K562 (cell line): ENCODE measurements at regions not wholly inside any gene's neighbourhood (a gene's known extent, or its start where the extent isn't known, plus 50 kb on each side); places are given as distances from the start of the nearest gene placed in this dataset.

ENCODE experiments used
- ATAC-seq: fragments of 200-7000 bp; cut with Tn5 transposase; 3 replicates; pipeline ENCODE4 v1.9.1; 2020; ENCODE audit warnings: moderate library complexity
- BruUV-seq: library from RNA; stranded (reverse); fragments of 400-500 nt; replicated peaks from 2 replicates; lab custom pipeline; 2021; lab: Mats Ljungman, UMichigan
- CTCF ChIA-PET: fragments of 300-600 bp; formaldehyde crosslinking; extraction: SDS; loops from one replicate; lab custom pipeline; 2021; ENCODE audit warnings: low intra/inter-chr PET ratio; lab: Yijun Ruan, JAX
- POLR2A ChIA-PET: fragments of 300-600, 350-650 bp; sonication (Branson Sonifier 250); formaldehyde crosslinking; extraction: SDS; loops from one replicate; lab custom pipeline; 2021; ENCODE audit warnings: antibody characterized with exemption, inconsistent platforms; lab: Yijun Ruan, JAX
- DNase-seq, 4 experiments: peaks; one replicate each; pipeline versions ENCODE4 v3.0.0 to v3.0.0-alpha.2; 2011 to 2018; ENCODE audit warnings: low spot score in 3 of 4, mixed read lengths in 3 of 4; ENCODE audit errors: extremely low read depth in 1 of 4
- FAIRE-seq: peaks from 2 replicates; lab custom pipeline; 2011; peaks lifted over from hg19 to GRCh38; lab: Jason Lieb, UNC
- H2AFZ ChIP-seq: 2 replicates; pipeline ENCODE4 v1.6.0; 2011; ENCODE audit warnings: low read depth, low read length, control low read depth, inconsistent platforms
- H3K27ac ChIP-seq: fragments of 200-600 bp; 3 replicates; pipeline ENCODE4 v1.8.0; 2011; ENCODE audit warnings: low read depth, mild to moderate bottlenecking, control low read depth, inconsistent platforms, low read length, moderate library complexity, mixed read lengths; ENCODE audit errors: extremely low read depth
- H3K27me3 ChIP-seq, 2 experiments: fragments of 300-600 bp in 1 of 2; 2 replicates in 1 of 2; 3 replicates in 1 of 2; pipeline versions ENCODE4 v1.6.0 to v1.8.0; 2011; ENCODE audit warnings: inconsistent platforms in 2 of 2, low read length in 2 of 2, mild to moderate bottlenecking in 1 of 2, mixed read lengths in 1 of 2, moderate library complexity in 1 of 2; ENCODE audit not compliant: control insufficient read depth in 2 of 2, insufficient read depth in 2 of 2
- H3K36me3 ChIP-seq: fragments of 300-600 bp; 3 replicates; pipeline ENCODE4 v1.8.0; 2011; ENCODE audit warnings: mild to moderate bottlenecking, low read length, inconsistent platforms; ENCODE audit not compliant: control insufficient read depth, insufficient read depth
- H3K4me1 ChIP-seq, 2 experiments: fragments of 200-600 bp in 1 of 2; replicated peaks in 1 of 2; 2 replicates in 1 of 2; 3 replicates in 1 of 2; pipeline versions ENCODE4 v1.5.1 to v1.8.0; 2011; ENCODE audit warnings: inconsistent platforms in 2 of 2, low read length in 2 of 2, mild to moderate bottlenecking in 1 of 2, mixed read lengths in 1 of 2, moderate library complexity in 1 of 2; ENCODE audit not compliant: control insufficient read depth in 2 of 2, insufficient read depth in 2 of 2
- H3K4me2 ChIP-seq: 2 replicates; pipeline ENCODE4 v1.6.1; 2011; ENCODE audit warnings: low read length, control low read depth, inconsistent platforms, mixed read lengths; ENCODE audit not compliant: insufficient read depth
- H3K4me3 ChIP-seq: fragments of 200-600 bp; sonication (generic), shearing (Covaris generic); 2 replicates; pipeline ENCODE4 v1.5.1; 2016; ENCODE audit warnings: control low read depth, inconsistent platforms
- H3K79me2 ChIP-seq: fragments of 200-600 bp; 3 replicates; pipeline ENCODE4 v1.8.0; 2011; ENCODE audit warnings: low read length, inconsistent platforms; ENCODE audit not compliant: control insufficient read depth, insufficient read depth
- H3K9ac ChIP-seq, 2 experiments: 2 replicates each; pipeline versions ENCODE4 v1.6.0 to v1.6.1; 2011; ENCODE audit warnings: low read depth in 2 of 2, low read length in 2 of 2, control low read depth in 1 of 2, inconsistent platforms in 1 of 2, mild to moderate bottlenecking in 1 of 2, mixed read lengths in 1 of 2; ENCODE audit not compliant: insufficient read depth in 1 of 2
- H3K9me1 ChIP-seq: one replicate; pipeline ENCODE4 v1.6.0; 2011; ENCODE audit warnings: inconsistent platforms, mild to moderate bottlenecking, low read length, moderate library complexity; ENCODE audit not compliant: control insufficient read depth, insufficient read depth
- H3K9me3 ChIP-seq: replicated peaks from 2 replicates; pipeline ENCODE4 v1.5.1; 2011; ENCODE audit warnings: low read depth, low read length, inconsistent platforms; ENCODE audit not compliant: control insufficient read depth, insufficient read depth
- H4K20me1 ChIP-seq: replicated peaks from 2 replicates; pipeline ENCODE4 v1.6.1; 2011; ENCODE audit warnings: low read length, inconsistent platforms, mixed read lengths; ENCODE audit not compliant: control insufficient read depth, insufficient read depth
- ADNP ChIP-seq: fragments of 200-800 bp; sonication (Bioruptor generic); IDR thresholded peaks from 2 replicates; pipeline ENCODE4 v1.6.1; 2016; ENCODE audit warnings: missing genetic modification characterization, missing compliant biosample characterization
- BRF2 ChIP-seq: IDR thresholded peaks from 3 replicates; pipeline ENCODE4 v1.6.1; 2011; ENCODE audit warnings: borderline replicate concordance, mild to moderate bottlenecking; ENCODE audit not compliant: insufficient read length, insufficient read depth
- CREB3L1 ChIP-seq: fragments of 450-650 bp; IDR thresholded peaks from 2 replicates; pipeline ENCODE4 v1.6.1; 2014; ENCODE audit warnings: low read depth, mild to moderate bottlenecking, moderate library complexity, borderline replicate concordance
- HMG20A ChIP-seq: fragments of 450-650 bp; formaldehyde crosslinking; conservative IDR thresholded peaks from 2 replicates; pipeline ENCODE4 v1.4.0; 2020; ENCODE audit warnings: mild to moderate bottlenecking, mixed read lengths
- KAT7 ChIP-seq: sonication (generic); formaldehyde crosslinking; IDR thresholded peaks from 2 replicates; pipeline ENCODE4 v1.8.0; 2022; ENCODE audit warnings: missing genetic modification reagents, mild to moderate bottlenecking, borderline replicate concordance
- PHF21A ChIP-seq: fragments of 450-650 bp; IDR thresholded peaks from 2 replicates; pipeline ENCODE4 v1.6.1; 2017; ENCODE audit warnings: low read depth, borderline replicate concordance
- SMARCB1 ChIP-seq: IDR thresholded peaks from 2 replicates; pipeline ENCODE4 v1.6.1; 2011; ENCODE audit warnings: improper control_type of control experiment, low read depth; ENCODE audit not compliant: insufficient read length
- SMC3 ChIP-seq: conservative IDR thresholded peaks from 2 replicates; pipeline ENCODE4 v1.6.1; 2011; ENCODE audit warnings: low read depth, low read length, improper control_type of control experiment; ENCODE audit not compliant: insufficient read depth
- SRSF7 ChIP-seq: fragments of 200-400 bp; formaldehyde crosslinking; optimal IDR thresholded peaks from 2 replicates; pipeline ENCODE3; 2017; ENCODE audit warnings: mild to moderate bottlenecking, low read depth, low read length
- TGIF2 ChIP-seq: sonication (generic); formaldehyde crosslinking; IDR thresholded peaks from 2 replicates; pipeline ENCODE4 v1.8.1; 2022; ENCODE audit warnings: mild to moderate bottlenecking, missing genetic modification reagents, moderate library complexity
- ZC3H11A ChIP-seq: IDR thresholded peaks from 2 replicates; pipeline ENCODE4 v1.6.1; 2012; ENCODE audit warnings: low read depth, low read length, improper control_type of control experiment
- ZFP30 ChIP-seq: fragments of 250-450 bp; sonication (Bioruptor Pico); IDR thresholded peaks from 2 replicates; pipeline ENCODE4 v1.8.0; 2022; ENCODE audit warnings: moderate library complexity, mild to moderate bottlenecking, inconsistent platforms, borderline replicate concordance
- ZNF253 ChIP-seq: fragments of 250-450 bp; sonication (Bioruptor Pico); conservative IDR thresholded peaks from 2 replicates; pipeline ENCODE4 v1.6.1; 2021; ENCODE audit warnings: mild to moderate bottlenecking
- ZNF436 ChIP-seq: fragments of 250-450, 450-650 bp; sonication (Bioruptor Pico); formaldehyde crosslinking; IDR thresholded peaks from 2 replicates; pipeline ENCODE4 v1.7.0; 2020; ENCODE audit warnings: mild to moderate bottlenecking
- ZNF512 ChIP-seq: IDR thresholded peaks from 2 replicates; pipeline ENCODE4 v1.6.1; 2016; ENCODE audit warnings: missing genetic modification characterization, missing compliant biosample characterization
- ZNF717 ChIP-seq: fragments of 250-450 bp; sonication (Bioruptor Pico); IDR thresholded peaks from 2 replicates; pipeline ENCODE4 v1.5.0; 2021
- ZNF766 ChIP-seq: fragments of 200-800 bp; sonication (Bioruptor generic); conservative IDR thresholded peaks from 2 replicates; pipeline ENCODE4 v1.6.1; 2016; ENCODE audit warnings: missing genetic modification characterization, missing compliant biosample characterization
- ZSCAN32 ChIP-seq: fragments of 450-650 bp; formaldehyde crosslinking; IDR thresholded peaks from 2 replicates; pipeline ENCODE4 v1.4.0; 2020; ENCODE audit warnings: mild to moderate bottlenecking, moderate library complexity
- WGBS: fragments of 100-300 bp; shearing (Covaris generic); methylation state at CpG from one replicate; pipeline ENCODE4 v1.1.6; 2016; ENCODE audit warnings: low coverage, mixed read lengths; ENCODE audit not compliant: insufficient coverage; ENCODE audit errors: missing lambda C conversion rate; 5-methylcytosine and 5-hydroxymethylcytosine counted together
- in situ Hi-C: fragments of 300-500 bp; cut with MboI; formaldehyde crosslinking; loops from 4 replicates; pipeline ENCODE4 v1.15.0; 2018; ENCODE audit warnings: inconsistent platforms, mixed read lengths
- intact Hi-C: fragments of 100-400 bp; cut with micrococcal nuclease; formaldehyde crosslinking; loops from 2 replicates; pipeline ENCODE4 v1.14.2; 2022

GRCh38 chr11:127118811-127119210 lies 118.2 kb upstream of the KIRREL3 start (continued):
- TF ChIP-seq CREB3L1 (no peak), ZNF717 (CRISPR knock-in tag) (no peak), ZNF253 (CRISPR knock-in tag) (no peak), KAT7 (no peak)

- no peaks in the 10 kb centered on the region for H3K36me3 ChIP-seq
- H2AFZ ChIP-seq = no peak overlapping the region
- H3K79me2 ChIP-seq = no peaks in the 10 kb centered on the region
- no peak overlapping the region for H3K4me2 ChIP-seq
- 0% methylated on average over 4 of the region's 4 CpGs for WGBS
- TF ChIP-seq ZC3H11A (no peak), ADNP (tag) (no peak), HMG20A (CRISPR knock-in tag) (no peak), SMC3 (no peak), ZNF512 (tag) (no peak), TGIF2 (CRISPR knock-in tag) (no peak), PHF21A (no peak), BRF2 (no peak), ZNF766 (no peak), ZSCAN32 (no peak), SRSF7 (no peak), ZNF436 (CRISPR knock-in tag) (no peak), SMARCB1 (no peak), ZFP30 (CRISPR knock-in tag) (no peak)
- no peaks in the 10 kb centered on the region for H3K27me3 ChIP-seq
- H3K4me1 ChIP-seq = no peaks in the 10 kb centered on the region
- DNase-seq (no peak), ATAC-seq (no peak), FAIRE-seq (no peak)
- CTCF ChIA-PET = no interaction called here
- H3K9me1 ChIP-seq = no peaks in the 10 kb centered on the region
- H3K9ac ChIP-seq = no peak overlapping the region
- H3K9me3 ChIP-seq = no peaks in the 10 kb centered on the region
- H3K27ac ChIP-seq = no peak overlapping the region
- BruUV-seq = no TSS peak
- no peak overlapping the region for H3K4me3 ChIP-seq
- no peaks in the 10 kb centered on the region for H4K20me1 ChIP-seq
- in situ Hi-C loops = no loop called here
- intact Hi-C loops = no loop called here
- POLR2A ChIA-PET = no interaction called here
These were observed 116.7 kb upstream of the KIRREL3 start for GRCh38 chr11:127117231-127117739.
